Inflammatory macrophage treated with lipopolysaccharide for 4 hours (primary cell): ENCODE measurements at regions not wholly inside any gene's neighbourhood (a gene's known extent, or its start where the extent isn't known, plus 50 kb on each side); places are given as distances from the start of the nearest gene placed in this dataset.
"Not testable (repeated sequence)": the region's sequence is repeated elsewhere in the genome, so short reads cannot be mapped to it uniquely, and the experiment has no call there.

Experiments used
- DNase-seq: peaks from one replicate; pipeline ENCODE4 v3.0.0-alpha.2; 2020

DNA sequence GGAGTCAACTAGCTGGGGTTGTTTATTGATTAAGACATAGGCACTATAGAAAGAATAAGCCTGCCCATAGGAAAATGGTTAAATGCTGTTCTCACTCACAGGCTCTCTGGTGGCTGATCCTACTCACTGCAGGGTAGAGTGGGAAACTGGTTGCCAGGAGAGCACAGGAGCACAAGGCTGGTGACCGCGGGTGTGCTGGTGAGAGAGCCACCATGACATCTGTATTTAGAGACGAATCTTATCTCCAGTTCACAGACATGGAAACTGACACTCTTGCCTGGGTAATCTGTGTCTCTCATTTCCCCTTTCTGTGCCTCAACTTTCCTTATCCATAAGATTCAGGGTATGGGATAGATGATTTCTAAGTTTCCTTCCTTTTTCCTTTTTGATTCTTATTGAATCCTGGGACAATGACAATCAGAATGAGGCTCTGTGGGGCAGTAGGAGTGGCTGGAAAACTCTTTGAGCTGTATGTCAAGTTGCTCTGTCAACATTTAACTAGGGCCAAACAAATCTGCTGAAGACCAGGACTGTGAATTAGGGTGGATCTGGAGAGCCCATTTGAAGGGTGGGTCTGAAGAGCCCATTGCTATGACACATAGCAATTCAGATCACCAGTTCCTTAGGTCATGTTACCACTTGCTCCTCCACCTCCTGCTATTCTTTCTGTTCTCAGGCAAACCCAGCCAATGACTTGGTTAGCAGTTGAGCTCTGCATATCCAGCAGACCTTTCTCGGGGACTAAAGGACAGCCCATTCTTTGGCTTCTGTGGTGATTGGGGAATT, 286.1 kb upstream of the TBL1XR1 start:
- DNase-seq, result no peak

DNA sequence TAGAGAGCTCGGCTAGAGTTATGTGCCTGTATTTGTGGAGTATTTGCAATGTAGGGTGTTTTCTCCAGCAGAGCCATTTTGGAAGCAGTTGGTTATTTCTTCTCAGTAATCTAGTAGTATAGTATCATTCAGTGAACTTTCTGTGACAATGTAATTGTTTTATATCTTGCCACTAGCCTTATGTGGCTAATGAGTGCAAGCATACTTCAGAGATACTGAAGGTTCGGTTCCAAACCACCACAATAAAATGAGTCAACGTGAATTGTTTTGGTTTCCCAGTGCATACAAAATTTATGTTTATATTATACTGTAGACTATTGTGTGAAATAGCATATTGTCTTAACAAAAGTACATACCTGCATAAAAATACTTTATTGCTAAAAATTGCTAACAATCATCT, 286.9 kb upstream of the TBL1XR1 start:
- no peak for DNase-seq

DNA sequence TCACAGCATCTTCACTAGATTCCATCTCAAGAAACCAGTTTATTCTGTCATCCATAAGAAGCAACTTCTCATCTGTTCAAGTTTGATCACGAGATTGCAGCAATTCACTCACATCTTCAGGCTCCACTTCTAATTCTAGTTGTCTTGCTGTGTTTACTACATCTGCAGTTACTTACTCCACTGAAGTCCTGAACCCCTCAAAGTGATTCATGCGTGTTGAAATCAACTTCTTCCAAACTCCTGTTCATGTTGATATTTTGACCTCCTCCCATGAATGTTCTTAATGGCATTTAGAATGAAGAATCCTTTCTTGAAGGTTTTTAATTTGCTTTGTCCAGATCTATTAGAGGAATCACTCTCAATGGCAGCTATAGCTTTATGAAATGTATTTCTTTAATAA, 287.6 kb upstream of the TBL1XR1 start:
- DNase-seq, result no peak

DNA sequence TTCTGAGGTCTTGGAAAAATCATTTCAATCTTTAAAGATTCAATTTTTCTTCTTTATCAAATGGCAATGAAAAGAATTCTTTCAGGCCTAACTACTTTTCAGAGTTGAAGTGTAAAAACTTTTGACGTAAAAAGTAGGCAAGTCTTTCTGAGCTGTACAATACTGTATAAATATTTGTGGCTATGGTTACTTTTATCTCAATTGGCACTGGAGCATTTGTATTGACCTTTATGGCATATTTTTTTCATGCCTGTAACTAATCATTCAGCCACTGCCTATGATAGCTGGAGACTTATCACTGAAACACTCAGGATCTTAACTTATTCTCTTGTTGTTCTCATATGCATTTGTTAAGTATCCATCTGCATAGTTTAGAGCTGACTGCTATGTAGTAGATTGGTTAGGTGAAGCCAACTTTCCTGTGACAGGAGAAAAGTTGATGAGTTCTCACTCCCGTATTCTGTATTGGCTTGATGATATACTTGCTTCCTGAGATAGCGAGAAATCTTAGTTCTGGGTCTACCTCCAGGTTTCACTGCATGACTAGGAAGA, 290.4 kb upstream of the TBL1XR1 start:
- DNase-seq, result no peak

DNA sequence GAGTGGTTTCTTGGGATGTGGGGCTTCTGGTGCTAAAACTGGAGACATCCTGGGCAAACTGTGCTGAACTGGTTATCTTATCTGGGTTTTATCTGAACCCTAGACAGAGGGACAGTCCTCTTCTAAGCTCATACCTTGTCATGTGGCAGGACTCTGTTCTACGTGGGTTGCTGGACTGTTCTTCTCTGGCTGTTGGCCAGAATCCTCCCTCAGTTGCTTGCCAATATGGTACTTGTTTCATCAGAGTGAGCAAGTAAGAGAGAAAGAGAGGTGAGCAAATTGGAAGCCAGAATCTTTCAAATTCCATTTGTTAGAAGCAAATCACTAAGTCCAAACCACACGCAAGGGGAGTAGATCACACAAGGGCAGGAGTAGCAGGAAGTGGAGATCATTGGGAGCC, 291.5 kb upstream of the TBL1XR1 start:
- DNase-seq, result no peak

DNA sequence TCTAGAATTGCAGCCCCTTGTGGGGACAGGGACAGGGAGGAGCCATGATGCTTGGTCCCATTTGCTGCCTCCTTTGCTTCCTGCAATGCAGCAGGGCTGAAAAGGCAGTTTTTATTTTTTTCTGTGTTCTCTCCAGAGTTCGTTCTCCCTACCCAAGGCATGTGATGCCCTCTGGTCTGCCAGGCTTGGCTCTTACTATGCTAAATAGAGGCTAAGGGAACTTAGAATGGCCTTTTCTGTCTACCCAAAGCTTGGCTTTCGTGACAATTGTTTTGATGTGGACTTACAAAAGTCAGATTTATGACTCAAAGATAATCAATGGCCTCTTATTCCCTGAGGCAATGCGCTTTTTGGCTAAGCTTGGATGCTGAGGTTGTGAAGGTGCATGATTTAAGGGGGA, 293.3 kb upstream of the TBL1XR1 start:
- no peak for DNase-seq

DNA sequence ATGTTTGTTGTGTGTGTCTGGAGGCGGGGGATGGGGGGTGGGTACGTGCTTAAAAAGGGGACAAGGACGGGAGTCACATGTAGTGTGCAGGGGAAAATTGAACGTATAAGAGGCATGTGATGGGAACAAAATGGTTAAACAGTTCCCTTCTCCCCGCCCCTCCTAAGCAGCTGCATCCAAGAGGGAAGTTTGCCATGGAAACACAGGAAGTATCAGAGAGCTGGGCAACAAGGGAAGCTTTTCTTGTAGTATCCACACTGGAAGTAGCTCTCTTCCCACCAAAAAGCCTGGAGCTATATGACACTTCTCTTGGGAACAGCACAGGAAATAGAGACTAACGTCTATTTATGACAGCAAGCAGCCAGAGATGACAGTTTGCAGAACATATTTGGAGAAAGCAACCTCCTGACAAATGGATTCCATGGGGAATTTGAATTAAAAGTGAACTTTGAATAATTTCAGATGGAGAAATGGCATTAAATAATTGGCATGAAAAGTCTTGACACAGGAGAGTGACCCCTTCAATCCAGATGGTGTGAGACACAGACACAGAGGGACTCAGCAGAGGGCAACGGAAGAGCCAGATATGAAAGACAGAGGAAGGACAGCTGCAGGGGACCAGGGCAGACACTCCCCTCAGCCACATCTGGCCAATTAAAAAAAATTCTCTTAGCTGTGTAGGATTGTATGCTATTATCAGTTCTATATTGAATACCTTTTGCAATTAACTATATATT, 294.2 kb upstream of the TBL1XR1 start:
- DNase-seq, result no peak

DNA sequence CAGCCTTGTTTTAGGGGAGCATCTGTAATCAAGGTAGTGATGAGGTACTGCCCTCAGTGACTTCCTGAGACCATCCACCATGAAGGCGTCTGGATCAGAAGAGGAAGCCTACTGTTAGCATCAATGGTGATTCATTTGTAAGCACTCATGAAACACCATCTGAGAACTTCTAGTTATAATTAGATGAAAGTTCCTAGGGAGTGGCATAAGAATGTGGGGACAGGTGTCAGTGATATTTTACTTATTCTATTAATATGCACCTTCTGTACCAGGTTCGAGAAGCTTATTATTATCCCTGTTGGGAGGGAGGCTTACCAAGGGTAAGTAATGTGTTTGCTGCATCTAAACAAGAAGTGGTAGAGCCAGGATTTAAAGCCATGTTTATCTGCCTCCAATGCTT, 295.8 kb upstream of the TBL1XR1 start:
- no peak for DNase-seq

DNA sequence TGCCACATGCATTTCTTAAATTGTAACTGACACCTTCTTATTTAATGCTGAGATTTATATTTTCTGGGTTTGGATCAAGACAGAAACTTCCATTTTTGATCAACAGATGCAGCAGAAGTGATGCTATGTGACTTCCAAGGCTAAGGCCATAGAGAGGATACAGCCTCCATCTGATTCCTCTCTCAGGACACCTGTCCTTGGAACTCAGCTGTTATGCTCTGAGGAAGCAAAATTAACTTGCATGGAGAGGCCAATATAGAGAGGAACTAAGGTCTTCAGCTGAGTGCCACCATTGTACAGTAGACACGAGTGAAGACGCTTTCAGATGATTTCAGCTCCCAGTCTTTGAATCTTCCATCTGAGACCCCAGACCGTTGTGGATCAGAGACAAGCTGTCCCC, 296.9 kb upstream of the TBL1XR1 start:
- no peak for DNase-seq

DNA sequence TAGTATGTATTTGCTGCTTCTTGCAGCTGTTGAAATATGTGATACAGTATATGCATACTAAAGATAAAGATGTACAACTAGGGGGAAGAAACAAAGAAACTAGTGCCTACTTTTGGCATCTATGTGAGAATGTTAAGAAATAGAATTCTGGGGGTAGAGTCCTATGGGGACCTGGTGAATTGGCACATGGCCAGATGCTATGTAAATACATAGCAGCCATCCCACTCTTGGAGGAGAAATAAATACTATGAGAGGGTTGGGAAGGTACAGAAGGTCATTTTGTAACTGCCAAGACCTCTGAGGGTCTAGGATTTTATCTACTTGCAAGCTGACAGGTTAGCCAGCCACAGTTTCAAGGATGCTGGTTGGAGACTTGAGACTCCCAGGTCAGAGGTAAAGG, 298.3 kb upstream of the TBL1XR1 start:
- DNase-seq, result no peak

DNA sequence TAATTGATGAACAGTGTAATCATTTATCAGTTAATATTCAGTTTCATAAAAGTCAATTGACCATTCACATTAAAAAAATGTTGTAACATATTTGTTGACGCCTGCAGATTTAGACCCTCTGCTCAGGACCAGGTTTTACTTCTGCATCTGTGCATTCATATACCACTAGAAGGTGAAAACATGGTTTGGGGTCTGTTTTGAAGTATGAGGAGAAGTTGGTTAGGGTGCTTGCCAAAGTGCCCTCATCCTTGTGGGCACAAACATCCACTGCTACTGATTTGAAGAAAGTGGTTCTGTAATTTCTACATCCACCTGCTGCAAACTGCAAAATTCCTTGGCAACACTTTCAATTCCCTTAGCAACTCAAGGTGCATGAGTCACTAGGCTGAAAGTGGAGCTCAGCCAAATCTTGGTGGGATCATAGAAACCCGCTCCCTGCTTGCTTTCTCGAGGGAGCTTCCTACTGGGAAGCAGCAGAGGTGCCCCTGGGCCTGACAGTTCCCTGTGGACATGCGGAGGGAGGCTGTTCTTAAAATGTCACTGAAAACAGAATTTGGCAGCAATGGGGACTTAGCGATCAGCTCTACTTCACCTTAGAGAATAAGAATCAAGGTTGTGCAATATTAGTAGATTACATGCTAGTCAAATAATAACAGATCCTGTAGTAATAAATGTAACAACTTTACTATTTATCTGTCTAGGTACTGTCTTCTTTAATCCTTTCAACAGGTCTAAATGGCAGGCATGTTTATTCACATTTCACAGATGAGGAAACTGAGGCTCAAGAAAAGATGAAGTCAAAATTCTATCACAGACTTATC, 301.0 kb upstream of the TBL1XR1 start:
- DNase-seq, result no peak

DNA sequence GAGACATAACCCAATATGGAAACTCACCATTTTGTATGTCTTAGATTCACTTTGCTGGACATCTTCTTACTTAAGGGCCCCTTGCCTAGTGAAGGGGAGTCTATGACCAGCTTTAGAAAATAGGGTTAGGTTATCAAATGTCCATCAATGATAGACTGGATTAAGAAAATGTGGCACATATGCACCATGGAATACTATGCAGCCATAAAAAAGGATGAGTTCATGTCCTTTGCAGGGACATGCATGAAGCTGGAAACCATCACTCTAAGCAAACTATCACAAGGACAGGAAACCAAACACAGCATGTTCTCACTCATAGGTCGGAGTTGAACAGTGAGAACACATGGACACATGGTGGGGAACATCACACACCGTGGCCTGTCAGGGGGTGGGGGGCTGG, 301.8 kb upstream of the TBL1XR1 start:
- not testable (repeated sequence) for DNase-seq

DNA sequence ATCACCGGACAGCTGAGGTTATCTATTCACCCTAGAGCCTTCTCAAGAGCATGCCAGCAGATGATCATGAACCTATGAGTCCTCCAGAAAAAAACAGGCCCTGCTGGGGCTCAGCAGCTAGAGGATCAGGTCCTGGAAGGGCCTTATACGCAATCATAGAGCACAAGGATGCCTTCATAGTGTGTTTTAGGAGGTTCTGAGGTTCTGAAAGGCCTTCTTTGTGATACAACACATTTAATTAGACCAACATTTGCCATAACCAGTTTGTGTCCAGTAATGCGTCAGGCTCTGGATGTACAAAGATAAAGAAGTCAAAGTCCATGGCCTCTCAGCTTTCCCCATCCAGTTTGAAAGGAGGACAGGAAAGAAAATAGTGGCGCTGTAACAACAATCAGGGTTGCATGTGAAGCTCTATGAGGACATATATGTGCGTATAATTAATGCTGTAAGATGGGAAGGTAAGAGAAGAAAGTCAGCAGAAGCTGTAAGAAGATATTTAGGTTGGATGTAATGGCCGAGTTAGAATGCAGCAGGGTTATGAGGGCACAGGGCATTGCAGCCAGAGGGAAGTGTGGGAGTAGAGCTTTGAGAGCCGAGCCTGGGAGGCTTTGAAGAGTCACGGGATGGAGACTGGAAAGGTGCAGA, 302.6 kb upstream of the TBL1XR1 start:
- DNase-seq, result no peak

DNA sequence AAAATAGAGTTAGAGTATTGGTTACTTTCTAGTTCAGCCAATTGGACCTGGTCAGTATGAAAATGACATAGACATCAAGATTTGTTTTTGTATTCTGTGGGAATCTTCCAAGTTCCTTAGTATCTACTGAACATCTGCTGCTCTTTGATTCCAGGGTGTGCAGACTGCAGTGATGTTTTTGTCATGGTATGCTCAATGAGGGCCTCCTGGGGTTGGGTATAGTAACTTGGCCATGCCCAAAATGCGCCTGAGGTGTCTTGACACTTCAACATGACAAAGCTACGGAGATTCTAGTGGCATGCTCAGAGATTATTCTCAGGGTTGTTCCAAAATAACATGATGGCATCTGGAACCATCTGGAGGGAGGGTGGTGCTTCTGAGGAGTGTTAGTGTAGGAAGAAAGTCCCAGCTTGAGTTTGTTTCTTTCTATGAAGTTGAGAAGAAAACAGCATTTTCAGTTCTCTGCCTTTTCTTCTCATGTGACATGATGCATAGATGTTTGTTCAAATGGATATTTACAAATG, 313.5 kb upstream of the TBL1XR1 start:
- DNase-seq, result no peak

DNA sequence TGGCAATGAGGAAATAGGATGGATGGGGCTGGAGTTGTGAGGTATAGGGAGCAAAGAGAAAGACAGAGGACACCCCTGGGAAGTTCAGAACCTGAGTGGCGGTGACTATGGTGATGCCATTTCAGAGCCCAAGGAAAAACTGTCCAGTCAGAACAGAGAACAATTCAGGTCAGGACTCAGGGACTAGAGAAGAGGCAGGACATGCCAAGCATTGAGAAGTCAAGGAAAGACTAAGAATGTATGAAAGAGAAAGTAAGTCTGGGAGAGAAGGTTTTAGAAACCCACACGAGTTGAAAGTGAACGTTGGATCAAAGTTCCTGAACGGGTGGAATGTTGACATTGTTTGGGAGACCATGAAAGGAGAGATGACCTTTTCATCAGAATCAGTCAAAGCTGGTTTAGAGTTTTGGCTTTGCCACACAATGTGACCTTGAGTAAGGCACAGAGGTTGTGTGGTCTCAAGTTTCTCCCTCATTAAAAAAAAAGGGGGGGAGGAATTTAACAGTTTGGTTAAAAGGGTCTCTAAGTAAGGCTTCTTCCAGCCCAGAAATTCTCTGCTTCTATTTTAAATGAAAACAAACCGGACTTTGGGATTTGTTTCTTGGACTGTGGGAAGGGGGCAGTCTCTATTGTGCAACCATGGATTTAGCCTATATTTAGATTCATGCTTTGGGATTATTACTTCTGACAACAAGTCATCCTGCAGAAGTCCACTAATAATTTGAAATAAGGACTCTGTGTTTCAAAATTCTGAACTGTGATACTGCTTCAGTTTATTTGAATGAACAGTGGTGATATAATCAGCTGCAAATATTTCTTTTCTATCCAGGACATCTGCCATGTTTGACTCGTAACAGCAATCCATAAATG, 315.9 kb upstream of the TBL1XR1 start:
- no peak for DNase-seq

DNA sequence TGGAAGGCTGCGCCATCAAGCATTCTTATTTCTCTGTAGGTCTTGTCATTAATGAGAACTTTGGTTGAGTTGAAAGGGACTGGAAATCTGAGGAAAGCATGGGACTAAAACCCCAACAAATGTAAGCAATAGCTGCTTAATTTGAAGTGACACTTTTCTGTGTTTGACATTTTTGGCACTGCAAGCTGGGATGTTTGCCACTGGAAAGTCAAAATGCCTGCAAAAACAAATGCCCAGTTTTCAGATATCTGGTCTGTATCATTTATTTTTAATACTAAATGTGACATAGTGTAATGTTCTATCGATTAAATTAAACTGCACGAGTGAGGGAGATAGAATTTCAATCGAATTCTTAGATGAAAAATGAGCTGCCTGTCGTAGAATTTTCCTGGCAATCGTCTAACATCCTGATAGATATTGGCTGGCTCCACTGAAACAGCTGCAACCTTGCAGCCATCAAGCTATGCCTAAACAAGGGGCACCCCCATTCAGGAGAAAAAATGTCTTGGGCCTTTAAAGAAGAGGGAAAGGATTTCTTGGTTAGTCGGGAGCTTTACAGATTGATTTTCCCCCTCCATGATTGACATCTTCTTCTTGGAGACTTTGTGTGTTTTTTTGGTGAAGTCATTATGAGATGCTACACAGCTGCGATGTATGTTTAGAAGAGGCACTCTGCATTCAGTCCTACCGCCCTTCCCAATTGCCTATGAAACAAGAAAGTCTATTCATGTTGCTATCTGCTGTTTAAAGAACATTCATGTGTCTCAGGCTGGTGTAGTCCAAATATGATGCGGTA, 316.7 kb upstream of the TBL1XR1 start:
- no peak for DNase-seq

DNA sequence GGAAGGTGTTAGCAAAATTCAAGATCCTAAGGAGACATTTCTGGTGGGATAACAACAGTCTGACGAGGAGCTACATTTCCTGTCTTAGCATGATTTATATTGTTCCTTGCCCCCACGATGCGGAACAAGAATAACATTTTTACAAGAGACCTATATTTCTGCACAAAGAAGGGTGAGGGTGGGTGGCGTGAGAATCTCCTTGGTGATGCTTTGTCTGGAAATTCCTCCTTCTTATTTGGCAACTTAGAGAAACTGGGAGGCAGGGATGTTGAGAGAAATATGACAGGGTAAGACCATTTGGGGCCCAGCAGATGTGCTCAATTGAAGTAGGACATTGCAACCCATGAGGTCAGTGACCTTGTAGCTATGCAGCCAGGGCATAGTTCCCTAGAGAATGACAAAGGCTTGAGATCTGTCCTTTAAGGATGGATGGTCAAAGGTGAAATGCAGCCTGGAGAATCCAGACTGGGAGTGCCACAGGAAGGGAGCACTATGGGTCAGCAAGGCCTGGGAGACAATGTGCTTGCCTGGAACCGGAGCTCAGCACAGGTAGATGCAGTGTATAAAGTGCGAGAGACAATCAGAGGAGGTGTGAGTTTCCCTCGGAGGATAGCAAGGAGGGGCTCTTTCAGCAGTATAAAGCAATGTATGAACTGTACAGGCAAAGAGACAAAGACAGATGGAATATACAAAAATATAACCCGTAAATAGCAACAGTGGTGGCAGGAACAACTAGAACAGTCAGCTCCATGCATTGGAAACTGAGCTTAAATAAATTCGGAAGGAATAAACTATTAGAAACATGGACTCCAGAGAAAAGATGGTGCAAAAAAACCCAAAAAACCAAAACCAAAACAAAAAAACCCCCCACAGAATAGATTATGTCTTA, 317.6 kb upstream of the TBL1XR1 start:
- no peak for DNase-seq

DNA sequence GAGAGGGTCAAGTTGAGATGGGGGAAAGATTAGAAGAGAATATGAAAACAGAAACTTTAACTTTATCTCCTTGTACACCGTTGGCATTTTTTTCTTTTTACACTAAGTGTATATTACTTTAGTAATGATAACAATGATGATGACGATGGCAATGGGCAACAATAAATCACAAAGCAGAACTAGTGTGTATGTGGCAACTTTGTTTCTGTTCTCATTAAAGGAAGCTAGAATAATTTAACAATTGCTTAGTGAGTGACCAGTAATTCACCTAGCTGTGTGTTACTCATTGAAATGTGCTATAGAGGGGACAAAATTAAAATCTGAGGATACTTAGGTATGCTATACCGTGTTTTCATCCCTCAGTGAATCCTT, 318.5 kb upstream of the TBL1XR1 start:
- DNase-seq, result peak; percentile 66

DNA sequence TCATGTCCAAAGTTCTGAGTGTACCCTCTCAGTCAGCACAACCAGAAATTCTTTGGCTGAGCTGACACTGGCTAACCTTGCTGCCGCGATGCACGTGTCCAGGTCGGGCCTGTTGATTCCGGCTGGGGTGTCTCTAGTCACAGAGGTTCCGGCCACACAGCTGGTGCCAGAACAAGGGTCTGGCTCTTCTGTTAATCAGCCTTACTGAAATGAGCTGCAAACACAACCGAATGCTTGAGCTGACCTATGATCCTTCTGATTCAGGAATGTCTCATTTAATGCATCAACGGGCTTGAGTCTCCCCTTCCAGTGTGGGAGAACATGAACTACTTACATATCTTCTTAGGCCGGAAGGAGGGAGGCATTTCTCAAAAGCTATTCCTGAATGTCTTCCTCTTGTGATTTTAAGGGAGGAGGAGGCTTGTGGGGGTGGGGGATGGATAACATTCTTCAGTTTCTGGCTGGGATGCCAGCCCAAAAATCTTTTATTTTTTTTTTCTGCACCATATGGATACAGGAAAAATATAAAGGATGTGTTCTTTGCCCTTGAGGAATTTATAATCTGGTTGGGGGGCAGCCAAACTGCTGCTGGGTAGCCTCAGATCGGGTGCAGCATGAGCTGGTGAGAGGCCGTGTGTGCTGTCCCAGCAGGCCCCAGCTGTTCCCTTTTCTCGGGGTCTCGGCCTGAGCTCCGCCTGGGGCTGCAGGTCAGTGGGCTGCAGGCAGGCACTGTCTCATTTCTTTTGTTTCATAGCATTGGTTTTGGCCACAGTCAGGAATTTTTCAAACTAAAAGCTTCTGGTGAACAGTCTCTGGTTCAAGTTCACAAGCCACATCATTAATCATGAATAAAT, 319.1 kb upstream of the TBL1XR1 start:
- DNase-seq, result no peak
